ENCODE measurements at regions not wholly inside any gene's neighbourhood (a gene's known extent, or its start where the extent isn't known, plus 50 kb on each side); places are given as distances from the start of the nearest gene placed in this dataset.
A peak's percentile ranks its signal among the peaks of the same experiment; 100 is the strongest.

- H3K27ac ChIP-seq: no peak overlapping the region
- H3K4me1 ChIP-seq: peaks cover 19% of the 10 kb centered on the region
- ATAC-seq (peak; percentile 58 to 73), DNase-seq (no peak)
- H3K36me3 ChIP-seq: no peaks in the 10 kb centered on the region
- H3K4me3 ChIP-seq: no peak overlapping the region
- no peaks in the 10 kb centered on the region for H3K9me3 ChIP-seq
- intact Hi-C loops (cut with DNase I): no loop called here
- TF ChIP-seq, protein P1, sequence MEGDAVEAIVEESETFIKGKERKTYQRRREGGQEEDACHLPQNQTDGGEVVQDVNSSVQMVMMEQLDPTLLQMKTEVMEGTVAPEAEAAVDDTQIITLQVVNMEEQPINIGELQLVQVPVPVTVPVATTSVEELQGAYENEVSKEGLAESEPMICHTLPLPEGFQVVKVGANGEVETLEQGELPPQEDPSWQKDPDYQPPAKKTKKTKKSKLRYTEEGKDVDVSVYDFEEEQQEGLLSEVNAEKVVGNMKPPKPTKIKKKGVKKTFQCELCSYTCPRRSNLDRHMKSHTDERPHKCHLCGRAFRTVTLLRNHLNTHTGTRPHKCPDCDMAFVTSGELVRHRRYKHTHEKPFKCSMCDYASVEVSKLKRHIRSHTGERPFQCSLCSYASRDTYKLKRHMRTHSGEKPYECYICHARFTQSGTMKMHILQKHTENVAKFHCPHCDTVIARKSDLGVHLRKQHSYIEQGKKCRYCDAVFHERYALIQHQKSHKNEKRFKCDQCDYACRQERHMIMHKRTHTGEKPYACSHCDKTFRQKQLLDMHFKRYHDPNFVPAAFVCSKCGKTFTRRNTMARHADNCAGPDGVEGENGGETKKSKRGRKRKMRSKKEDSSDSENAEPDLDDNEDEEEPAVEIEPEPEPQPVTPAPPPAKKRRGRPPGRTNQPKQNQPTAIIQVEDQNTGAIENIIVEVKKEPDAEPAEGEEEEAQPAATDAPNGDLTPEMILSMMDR (IDR thresholded peaks at IDR 0.05): no peak
- H3K27me3 ChIP-seq (ENCODE audit: low read depth): no peaks in the 10 kb centered on the region
Observed at GRCh38 chr12:94707892-94708291, 57.5 kb upstream of the TMCC3 start.

GRCh38 chr12:94707036-94707435 lies 56.7 kb upstream of the TMCC3 start:
- Histone ChIP-seq H3K27ac (no peak overlapping the region), H3K4me1 (peaks cover 19% of the 10 kb centered on the region), H3K27me3 (ENCODE audit: low read depth) (no peaks in the 10 kb centered on the region), H3K9me3 (no peaks in the 10 kb centered on the region), H3K36me3 (no peaks in the 10 kb centered on the region), H3K4me3 (no peak overlapping the region)
- intact Hi-C loops (cut with DNase I): no loop called here
- TF ChIP-seq, protein P1 (IDR thresholded peaks at IDR 0.05): no peak
- ATAC-seq (no peak), DNase-seq (no peak)

DNA sequence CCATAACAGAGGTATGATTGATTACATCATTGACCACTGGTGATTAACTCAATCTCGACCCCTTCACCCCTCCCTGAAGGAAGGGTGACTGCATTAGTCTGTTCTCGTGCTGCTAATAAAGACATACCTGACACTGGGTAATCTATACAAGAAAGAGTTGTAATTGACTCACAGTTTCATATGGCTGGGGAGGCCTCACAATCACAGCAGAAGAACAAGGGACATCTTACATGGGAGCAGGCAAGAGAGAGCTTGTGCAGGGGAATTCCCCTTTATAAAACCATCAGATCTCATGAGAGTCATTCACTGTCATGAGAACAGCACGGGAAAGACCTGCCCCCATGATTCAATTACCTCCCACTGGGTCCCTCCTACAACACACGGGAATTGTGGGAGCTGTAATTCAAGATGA lies 55.9 kb upstream of the TMCC3 start:
- H3K36me3 ChIP-seq: no peaks in the 10 kb centered on the region
- ATAC-seq: no peak
- intact Hi-C loops (cut with DNase I): no loop called here
- H3K4me3 ChIP-seq: no peak overlapping the region
- H3K27me3 ChIP-seq (ENCODE audit: low read depth): no peaks in the 10 kb centered on the region
- no peak for DNase-seq
- no peaks in the 10 kb centered on the region for H3K9me3 ChIP-seq
- peaks cover 19% of the 10 kb centered on the region for H3K4me1 ChIP-seq
- TF ChIP-seq, protein P1 (IDR thresholded peaks at IDR 0.05): no peak
- H3K27ac ChIP-seq: no peak overlapping the region

DNA sequence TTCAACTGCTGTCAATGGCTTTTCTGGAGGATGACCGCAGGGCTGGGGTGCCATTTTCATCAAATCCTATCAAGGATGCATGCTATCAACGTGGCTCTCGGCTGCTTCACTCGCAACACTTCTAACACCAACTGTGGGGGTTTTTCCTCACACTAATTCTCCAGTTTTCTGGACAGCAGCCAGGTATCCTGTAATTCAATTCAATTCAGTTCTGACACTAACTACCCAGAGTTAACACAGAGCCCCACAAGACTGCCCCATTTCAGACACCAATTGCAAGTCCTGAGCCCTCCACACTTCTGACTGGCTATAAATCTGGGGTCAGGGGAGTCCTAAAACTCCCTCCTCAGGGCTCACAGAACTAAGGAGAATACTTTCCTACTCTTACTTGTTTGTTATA lies 55.3 kb upstream of the TMCC3 start:
- Histone ChIP-seq H3K27ac (no peak overlapping the region), H3K4me3 (no peak overlapping the region), H3K36me3 (no peaks in the 10 kb centered on the region), H3K27me3 (ENCODE audit: low read depth) (no peaks in the 10 kb centered on the region), H3K4me1 (peaks cover 19% of the 10 kb centered on the region), H3K9me3 (no peaks in the 10 kb centered on the region)
- ATAC-seq (no peak), DNase-seq (no peak)
- TF ChIP-seq, protein P1 (IDR thresholded peaks at IDR 0.05): no peak
- intact Hi-C loops (cut with DNase I): no loop called here

DNA sequence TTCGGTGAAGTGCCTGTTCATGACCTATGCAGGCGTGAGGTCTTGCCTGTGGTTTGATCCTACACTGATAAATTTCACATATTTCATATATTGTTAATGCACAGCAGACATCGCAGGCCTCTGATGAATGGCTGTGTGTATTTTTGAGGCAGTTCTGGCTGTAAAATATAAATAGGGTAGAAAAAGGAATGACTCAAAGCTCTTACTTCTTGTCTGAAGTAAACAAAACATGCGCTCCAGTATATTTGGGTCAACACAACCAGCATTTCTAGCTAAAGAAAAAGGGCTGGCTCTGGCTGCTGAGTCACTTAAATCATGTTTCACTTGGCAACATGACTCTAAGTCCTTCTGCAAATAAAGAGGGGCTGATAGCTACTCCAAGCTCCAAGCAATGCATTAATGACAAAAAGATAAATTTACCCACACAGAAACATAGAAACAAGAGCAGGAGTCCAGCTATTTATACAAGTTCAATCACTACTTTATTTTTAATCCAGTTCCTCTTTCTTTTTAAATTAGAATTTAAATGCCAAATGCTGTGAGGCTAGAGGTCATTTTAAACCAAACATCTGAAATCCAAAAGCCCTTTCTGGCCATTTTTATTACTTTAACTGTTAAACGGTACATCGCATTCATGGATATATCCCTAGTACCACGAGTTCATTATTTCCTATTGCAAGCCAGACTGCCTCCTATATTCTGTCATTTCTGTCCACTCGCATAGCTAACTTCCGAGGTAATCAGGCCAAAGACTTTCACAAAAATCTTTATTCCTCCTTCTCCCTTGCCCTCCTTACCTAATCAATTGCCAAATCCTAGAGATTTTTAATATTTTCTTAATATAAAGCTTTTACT lies 54.3 kb upstream of the TMCC3 start:
- TF ChIP-seq, protein P1 (IDR thresholded peaks at IDR 0.05): no peak

More for the DNA sequence above, 54.3 kb upstream of the TMCC3 start:
- Histone ChIP-seq H3K36me3 (no peaks in the 10 kb centered on the region), H3K27ac (no peak overlapping the region), H3K9me3 (no peaks in the 10 kb centered on the region), H3K27me3 (ENCODE audit: low read depth) (no peaks in the 10 kb centered on the region), H3K4me1 (peaks cover 25% of the 10 kb centered on the region), H3K4me3 (no peak overlapping the region)
- intact Hi-C loops (cut with DNase I): no loop called here
- peak in 1 of 2 donors; percentile 79 for ATAC-seq
- no peak for DNase-seq

Data from lower lobe of right lung (tissue), 2 donors.